Neuronal stem cell (in vitro differentiated cells): ENCODE measurements at regions not wholly inside any gene's neighbourhood (a gene's known extent, or its start where the extent isn't known, plus 50 kb on each side); places are given as distances from the start of the nearest gene placed in this dataset.

Source experiments
- DNase-seq: peaks from one replicate; pipeline ENCODE4 v3.0.0-alpha.2; 2013; ENCODE audit warnings: low spot score
- H2AFZ ChIP-seq: one replicate; pipeline ENCODE4 v1.6.1; 2013; ENCODE audit warnings: mild to moderate bottlenecking, low read length, inconsistent platforms
- H2AK5ac ChIP-seq: 2 replicates; pipeline ENCODE4 v1.6.1; 2013; ENCODE audit warnings: low read depth, mild to moderate bottlenecking, inconsistent platforms, low read length, moderate library complexity, mixed read lengths
- H2BK120ac ChIP-seq: 2 replicates; pipeline ENCODE4 v1.6.1; 2013; ENCODE audit warnings: low read depth, mild to moderate bottlenecking, inconsistent platforms, low read length, moderate library complexity, mixed read lengths
- H2BK12ac ChIP-seq: one replicate; pipeline ENCODE4 v1.6.1; 2013; ENCODE audit warnings: low read length, inconsistent platforms
- H2BK15ac ChIP-seq: 2 replicates; pipeline ENCODE4 v1.6.1; 2013; ENCODE audit warnings: mild to moderate bottlenecking, low read length, inconsistent platforms, mixed read lengths
- H2BK5ac ChIP-seq: one replicate; pipeline ENCODE4 v1.6.1; 2013; ENCODE audit warnings: inconsistent platforms, mild to moderate bottlenecking, low read length, moderate library complexity
- H3K14ac ChIP-seq: one replicate; pipeline ENCODE4 v1.6.1; 2013; ENCODE audit warnings: low read length, inconsistent platforms
- H3K18ac ChIP-seq: 2 replicates; pipeline ENCODE4 v1.6.1; 2013; ENCODE audit warnings: low read length, inconsistent platforms
- H3K23ac ChIP-seq: 2 replicates; pipeline ENCODE4 v1.6.1; 2013; ENCODE audit warnings: low read depth, mild to moderate bottlenecking, mixed read lengths, low read length, inconsistent platforms; ENCODE audit not compliant: poor library complexity
- H3K27ac ChIP-seq: replicated peaks from 3 replicates; pipeline ENCODE4 v1.5.1; 2013; ENCODE audit warnings: low read length, inconsistent platforms
- H3K27me3 ChIP-seq, 3 experiments: 2 replicates each; pipeline ENCODE4 v1.6.1; 2013; ENCODE audit warnings: low read length in 3 of 3, mild to moderate bottlenecking in 2 of 3, inconsistent platforms in 1 of 3, low read depth in 1 of 3, mixed read lengths in 1 of 3, moderate library complexity in 1 of 3; ENCODE audit not compliant: control insufficient read depth in 3 of 3, insufficient read depth in 3 of 3
- H3K36me3 ChIP-seq, 2 donors: replicated peaks in 1 of 2; 2 replicates each; pipeline ENCODE4 v1.6.1; 2013; ENCODE audit warnings: low read length in 2 of 2; ENCODE audit not compliant: control insufficient read depth in 2 of 2, insufficient read depth in 2 of 2
- H3K4ac ChIP-seq: 2 replicates; pipeline ENCODE4 v1.6.1; 2013; ENCODE audit warnings: inconsistent platforms, mild to moderate bottlenecking, low read length, moderate library complexity
- H3K4me1 ChIP-seq, 2 donors: 1 replicate in 1 of 2; 2 replicates in 1 of 2; pipeline ENCODE4 v1.6.1; 2013; ENCODE audit warnings: low read length in 2 of 2, low read depth in 1 of 2; ENCODE audit not compliant: control insufficient read depth in 2 of 2, insufficient read depth in 1 of 2
- H3K4me2 ChIP-seq: one replicate; pipeline ENCODE4 v1.6.1; 2013; ENCODE audit warnings: mild to moderate bottlenecking, low read length, inconsistent platforms; ENCODE audit not compliant: insufficient read depth, poor library complexity, severe bottlenecking
- H3K4me3 ChIP-seq, 2 donors: 2 replicates each; pipeline ENCODE4 v1.5.1; 2013; ENCODE audit warnings: low read length in 2 of 2, mild to moderate bottlenecking in 2 of 2, inconsistent platforms in 1 of 2, moderate library complexity in 1 of 2
- H3K79me1 ChIP-seq: one replicate; pipeline ENCODE4 v1.6.1; 2013; ENCODE audit warnings: low read depth, mild to moderate bottlenecking, inconsistent platforms, low read length, moderate library complexity
- H3K9ac ChIP-seq: one replicate; pipeline ENCODE4 v1.6.1; 2013; ENCODE audit warnings: mild to moderate bottlenecking, low read depth, low read length, inconsistent platforms; ENCODE audit not compliant: poor library complexity
- H3K9me3 ChIP-seq, 2 donors: replicated peaks in 1 of 2; 2 replicates each; pipeline versions ENCODE3 to v1.6.1; 2013; ENCODE audit warnings: low read length in 2 of 2, mild to moderate bottlenecking in 2 of 2, inconsistent platforms in 1 of 2, low read depth in 1 of 2, mixed read lengths in 1 of 2, moderate library complexity in 1 of 2; ENCODE audit not compliant: control insufficient read depth in 2 of 2, insufficient read depth in 1 of 2
- H4K8ac ChIP-seq: one replicate; pipeline ENCODE4 v1.6.1; 2013; ENCODE audit warnings: low read depth, mild to moderate bottlenecking, inconsistent platforms, low read length, moderate library complexity
- H4K91ac ChIP-seq: one replicate; pipeline ENCODE4 v1.6.1; 2013; ENCODE audit warnings: low read length, low read depth, mild to moderate bottlenecking, inconsistent platforms; ENCODE audit not compliant: poor library complexity
- WGBS, 2 donors: extraction: QIAGEN DNeasy Blood & Tissue Kit; methylation state at CpG; one replicate each; pipeline ENCODE4 v1.1.7; 2013; ENCODE audit warnings: missing lambda C conversion rate in 2 of 2, mixed read lengths in 1 of 2; ENCODE audit not compliant: insufficient read length in 2 of 2, insufficient replicate concordance in 1 of 2; ENCODE audit errors: extremely low coverage in 2 of 2; 5-methylcytosine and 5-hydroxymethylcytosine counted together

GRCh38 chr1:169012416-169012815, 94.1 kb upstream of the ATP1B1 start:
- no peaks in the 10 kb centered on the region for H3K4me1 ChIP-seq
- H2AK5ac ChIP-seq = no peak overlapping the region
- no peak overlapping the region for H2BK120ac ChIP-seq
- no peak overlapping the region for H2BK12ac ChIP-seq
- no peaks in the 10 kb centered on the region for H3K36me3 ChIP-seq
- H3K9me3 ChIP-seq = no peaks in the 10 kb centered on the region
- H3K14ac ChIP-seq = no peak overlapping the region
- H3K18ac ChIP-seq = no peak overlapping the region
- no peak overlapping the region for H3K4me3 ChIP-seq
- H2AFZ ChIP-seq = no peak overlapping the region
- no peak overlapping the region for H3K27ac ChIP-seq
- H3K9ac ChIP-seq = no peak overlapping the region
- H4K91ac ChIP-seq = no peak overlapping the region
- no peak overlapping the region for H2BK5ac ChIP-seq
- no peak for DNase-seq
- H2BK15ac ChIP-seq = no peak overlapping the region
- no peaks in the 10 kb centered on the region for H3K27me3 ChIP-seq
- WGBS, 2 donors = no CpG with 5 or more reads among the region's 2 CpGs
- H3K79me1 ChIP-seq = no peaks in the 10 kb centered on the region
- H3K4me2 ChIP-seq = no peak overlapping the region
- no peak overlapping the region for H3K4ac ChIP-seq
- H3K23ac ChIP-seq = no peak overlapping the region
- H4K8ac ChIP-seq = no peak overlapping the region

- Histone ChIP-seq H3K4me3 (no peak overlapping the region), H3K14ac (no peak overlapping the region), H3K4me1 (no peaks in the 10 kb centered on the region), H2AFZ (no peak overlapping the region), H3K27ac (no peak overlapping the region), H3K36me3 (no peaks in the 10 kb centered on the region), H3K18ac (no peak overlapping the region), H4K8ac (no peak overlapping the region), H3K27me3 (no peaks in the 10 kb centered on the region), H3K9me3 (no peaks in the 10 kb centered on the region), H2BK120ac (no peak overlapping the region), H2BK12ac (no peak overlapping the region), H3K4ac (no peak overlapping the region), H3K9ac (no peak overlapping the region), H4K91ac (no peak overlapping the region), H2BK15ac (no peak overlapping the region), H3K79me1 (no peaks in the 10 kb centered on the region), H2AK5ac (no peak overlapping the region), H2BK5ac (no peak overlapping the region), H3K4me2 (no peak overlapping the region), H3K23ac (no peak overlapping the region)
- no CpG with 5 or more reads among the region's 4 CpGs for WGBS, 2 donors
- DNase-seq = no peak
Observed at GRCh38 chr1:169013821-169014220, 92.7 kb upstream of the ATP1B1 start.

DNA sequence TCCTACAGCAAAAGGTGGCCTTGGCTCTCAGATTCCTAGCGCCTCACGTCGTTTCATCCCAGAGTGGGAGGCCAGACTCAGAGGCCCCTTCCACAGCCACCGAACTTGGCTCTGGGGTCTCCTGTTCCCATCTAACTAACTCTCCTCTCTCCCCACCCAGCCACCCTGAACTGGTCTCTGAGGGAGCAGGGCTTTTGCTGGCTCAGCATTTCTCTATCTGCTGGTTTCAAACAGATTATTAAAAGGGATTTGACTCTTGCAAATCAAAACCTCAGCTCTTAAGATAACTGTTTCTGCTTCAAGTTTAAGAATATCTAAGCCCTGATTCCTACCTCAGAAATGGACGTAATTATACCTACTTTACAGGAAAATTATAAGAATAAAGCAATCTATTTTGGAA, 91.0 kb upstream of the ATP1B1 start:
- Histone ChIP-seq H4K8ac (no peak overlapping the region), H2BK120ac (no peak overlapping the region), H4K91ac (no peak overlapping the region), H3K23ac (no peak overlapping the region), H2BK15ac (no peak overlapping the region), H2AFZ (no peak overlapping the region), H3K27ac (no peak overlapping the region), H3K14ac (no peak overlapping the region), H3K4me2 (no peak overlapping the region), H3K9me3 (no peaks in the 10 kb centered on the region), H3K36me3 (no peaks in the 10 kb centered on the region), H3K27me3 (peaks cover 0 to 4% (median 0%) of the 10 kb centered on the region in 3 experiments), H3K4me1 (no peaks in the 10 kb centered on the region), H3K4ac (no peak overlapping the region), H2BK5ac (no peak overlapping the region), H2BK12ac (no peak overlapping the region), H3K18ac (no peak overlapping the region), H3K79me1 (no peaks in the 10 kb centered on the region), H2AK5ac (no peak overlapping the region), H3K4me3 (no peak overlapping the region), H3K9ac (no peak overlapping the region)
- no CpG with 5 or more reads among the region's 5 CpGs for WGBS, 2 donors
- DNase-seq = no peak

- Histone ChIP-seq H3K4me1 (no peaks in the 10 kb centered on the region), H3K27me3 (peaks cover 0 to 4% (median 0%) of the 10 kb centered on the region in 3 experiments), H2BK120ac (no peak overlapping the region), H3K9me3 (no peaks in the 10 kb centered on the region), H4K8ac (no peak overlapping the region), H2AFZ (no peak overlapping the region), H3K79me1 (no peaks in the 10 kb centered on the region), H3K27ac (no peak overlapping the region), H2BK12ac (no peak overlapping the region), H3K36me3 (no peaks in the 10 kb centered on the region), H2BK15ac (no peak overlapping the region), H3K4me2 (no peak overlapping the region), H3K9ac (no peak overlapping the region), H3K4ac (no peak overlapping the region), H3K4me3 (no peak overlapping the region), H4K91ac (no peak overlapping the region), H2AK5ac (no peak overlapping the region), H3K18ac (no peak overlapping the region), H2BK5ac (no peak overlapping the region), H3K14ac (no peak overlapping the region), H3K23ac (no peak overlapping the region)
- WGBS, 2 donors = no CpG with 5 or more reads among the region's 4 CpGs
- DNase-seq = no peak
Observed at GRCh38 chr1:169018751-169019150, 87.7 kb upstream of the ATP1B1 start.
